ENCODE measurements at regions not wholly inside any gene's neighbourhood (a gene's known extent, or its start where the extent isn't known, plus 50 kb on each side); places are given as distances from the start of the nearest gene placed in this dataset.

DNA sequence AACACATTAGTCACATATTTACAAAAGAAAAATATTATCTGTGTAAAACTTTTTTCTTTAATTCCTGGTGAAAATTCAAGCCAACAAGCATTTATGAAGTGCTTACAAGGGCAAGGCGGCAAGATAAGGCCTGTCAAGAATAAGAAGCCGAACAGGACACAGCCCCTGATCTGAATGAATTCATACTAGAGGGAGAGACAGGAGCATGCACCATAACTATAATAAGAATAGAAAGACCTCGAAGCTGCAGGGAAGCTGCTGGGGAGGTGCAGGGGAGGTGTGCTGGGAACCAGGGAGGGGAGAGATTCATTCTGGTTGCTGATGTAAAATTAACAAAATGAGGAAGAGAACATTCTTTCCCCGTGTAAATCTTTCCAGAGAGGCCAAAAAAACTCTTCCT, 60.5 kb upstream of the TARDBP start:
- ATAC-seq: no peak
- no peak overlapping the region for H3K4me3 ChIP-seq
- RAD21 ChIA-PET (ENCODE audit: unreplicated experiment): no interaction called here
- in situ Hi-C loops (cut with MboI) (no loop called here), intact Hi-C loops (cut with micrococcal nuclease; ENCODE audit: unreplicated experiment) (no loop called here)
- peaks cover 5% of the 10 kb centered on the region for H3K9me3 ChIP-seq (replicated peaks; ENCODE audit: control insufficient read depth, insufficient read depth, low read length)
- no peaks in the 10 kb centered on the region; a peak in 2 of 4 replicates for H3K27me3 ChIP-seq (replicated peaks in 1 of 2; ENCODE audit: control insufficient read depth in 2 of 2, insufficient read depth in 2 of 2, low read length in 1 of 2)
- no peak overlapping the region for H2AFZ ChIP-seq (ENCODE audit: control insufficient read depth, low read depth, low read length)
- POLR2A ChIA-PET: no interaction called here
- no peaks in the 10 kb centered on the region for H4K20me1 ChIP-seq (ENCODE audit: control insufficient read depth, insufficient read depth)
- no peak overlapping the region for H3K27ac ChIP-seq (ENCODE audit: control insufficient read depth, insufficient read depth)
- DNase-seq (ENCODE audit: low read depth, low spot score): no peak
- no peaks in the 10 kb centered on the region for H3K36me3 ChIP-seq (ENCODE audit: control insufficient read depth in 2 of 2, insufficient read depth in 2 of 2, low read length in 1 of 2)
- SMC1A ChIA-PET (ENCODE audit: uncharacterized antibody, unreplicated experiment): no interaction called here
- H3K79me2 ChIP-seq (ENCODE audit: control insufficient read depth, insufficient read depth, low read length): no peaks in the 10 kb centered on the region
- no peak overlapping the region for H3K4me2 ChIP-seq (ENCODE audit: control insufficient read depth, insufficient read depth)
- TF ChIP-seq NFXL1 (IDR thresholded peaks at IDR 0.05; ENCODE audit: borderline replicate concordance): no peak
- TF ChIP-seq DPF2 (IDR thresholded peaks at IDR 0.05): no peak
- TF ChIP-seq KDM1A (IDR thresholded peaks at IDR 0.05; ENCODE audit: borderline replicate concordance): no peak
- BruUV-seq (replicated peaks): no TSS peak
- FAIRE-seq: no peak
- H3K9ac ChIP-seq (ENCODE audit: control insufficient read depth, insufficient read depth, low read length): no peak overlapping the region
- WGBS (ENCODE audit: insufficient coverage, insufficient replicate concordance, low lambda C conversion rate, missing lambda C conversion rate): 34% methylated on average over 4 of the region's 4 CpGs
- CTCF ChIA-PET: interaction anchor here (0.6 kb wide), 1 partner anchor 1115 kb away, joined by 4 read pairs; no protein-coding TSS in a partner anchor
- H3K4me1 ChIP-seq (ENCODE audit: control insufficient read depth, insufficient read depth, low read length): no peaks in the 10 kb centered on the region

DNA sequence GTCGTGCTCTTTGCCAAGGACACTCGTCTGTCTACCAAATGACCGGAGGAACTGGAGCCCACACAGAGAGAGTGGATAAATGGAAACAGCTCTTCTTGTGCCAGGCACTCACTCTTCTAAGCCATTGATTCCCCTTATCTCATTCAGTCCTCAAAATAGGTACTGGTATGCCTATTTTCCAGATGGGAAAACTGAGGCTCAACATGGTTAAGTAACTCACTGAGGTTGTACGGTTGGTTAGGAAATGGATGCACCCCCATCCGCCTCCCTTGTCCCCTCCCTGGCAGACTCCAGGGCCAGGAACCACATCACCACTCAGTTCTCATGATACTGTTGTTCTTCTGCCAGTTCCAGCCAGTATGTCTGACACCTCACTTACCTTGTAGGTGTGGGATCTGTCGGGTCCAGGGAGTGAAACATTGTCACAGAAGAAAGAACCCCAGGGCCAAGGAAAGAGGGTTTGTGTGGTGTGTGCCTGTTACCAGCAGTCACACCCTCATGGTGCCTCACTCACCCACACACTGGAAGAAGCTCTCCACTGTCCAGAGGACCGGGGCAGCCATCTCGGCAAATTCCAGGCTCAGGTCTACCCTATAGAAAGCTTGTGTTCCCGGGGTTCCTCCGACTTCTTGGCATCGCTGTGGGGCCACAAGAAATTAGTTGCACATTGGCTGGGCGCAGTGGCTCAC, 58.8 kb upstream of the TARDBP start:
- Histone ChIP-seq H3K27me3 (replicated peaks in 1 of 2; ENCODE audit: control insufficient read depth in 2 of 2, insufficient read depth in 2 of 2, low read length in 1 of 2) (no peaks in the 10 kb centered on the region; a peak in 2 of 4 replicates), H2AFZ (ENCODE audit: control insufficient read depth, low read depth, low read length) (no peak overlapping the region), H3K27ac (ENCODE audit: control insufficient read depth, insufficient read depth) (no peak overlapping the region), H3K79me2 (ENCODE audit: control insufficient read depth, insufficient read depth, low read length) (no peaks in the 10 kb centered on the region), H3K9me3 (replicated peaks; ENCODE audit: control insufficient read depth, insufficient read depth, low read length) (peaks cover 5% of the 10 kb centered on the region), H3K4me2 (ENCODE audit: control insufficient read depth, insufficient read depth) (no peak overlapping the region), H4K20me1 (ENCODE audit: control insufficient read depth, insufficient read depth) (no peaks in the 10 kb centered on the region), H3K36me3 (ENCODE audit: control insufficient read depth in 2 of 2, insufficient read depth in 2 of 2, low read length in 1 of 2) (no peaks in the 10 kb centered on the region), H3K9ac (ENCODE audit: control insufficient read depth, insufficient read depth, low read length) (no peak overlapping the region), H3K4me1 (ENCODE audit: control insufficient read depth, insufficient read depth, low read length) (no peaks in the 10 kb centered on the region), H3K4me3 (no peak overlapping the region)
- no TSS peak for BruUV-seq (replicated peaks)
- FAIRE-seq: no peak
- ChIA-PET CTCF (no interaction called here), POLR2A (interaction anchor here (0.9 kb wide), 2 partner anchors 9 to 14 kb away, joined by 3 read pairs; no protein-coding TSS in a partner anchor), RAD21 (ENCODE audit: unreplicated experiment) (no interaction called here), SMC1A (ENCODE audit: uncharacterized antibody, unreplicated experiment) (no interaction called here)
- in situ Hi-C loops (cut with MboI): no loop called here
- intact Hi-C loops (cut with micrococcal nuclease; ENCODE audit: unreplicated experiment): no loop called here
- no peak for DNase-seq (ENCODE audit: low read depth, low spot score)
- no peak for ATAC-seq
- 60% methylated on average over 12 of the region's 12 CpGs for WGBS (ENCODE audit: insufficient coverage, insufficient replicate concordance, low lambda C conversion rate, missing lambda C conversion rate)
- TF ChIP-seq ZSCAN29 (IDR thresholded peaks at IDR 0.05): no peak
- no peak for TF ChIP-seq EZH2 (IDR thresholded peaks at IDR 0.05; ENCODE audit: borderline replicate concordance, control insufficient read depth, low read depth, low read length)
- TF ChIP-seq, protein P1, sequence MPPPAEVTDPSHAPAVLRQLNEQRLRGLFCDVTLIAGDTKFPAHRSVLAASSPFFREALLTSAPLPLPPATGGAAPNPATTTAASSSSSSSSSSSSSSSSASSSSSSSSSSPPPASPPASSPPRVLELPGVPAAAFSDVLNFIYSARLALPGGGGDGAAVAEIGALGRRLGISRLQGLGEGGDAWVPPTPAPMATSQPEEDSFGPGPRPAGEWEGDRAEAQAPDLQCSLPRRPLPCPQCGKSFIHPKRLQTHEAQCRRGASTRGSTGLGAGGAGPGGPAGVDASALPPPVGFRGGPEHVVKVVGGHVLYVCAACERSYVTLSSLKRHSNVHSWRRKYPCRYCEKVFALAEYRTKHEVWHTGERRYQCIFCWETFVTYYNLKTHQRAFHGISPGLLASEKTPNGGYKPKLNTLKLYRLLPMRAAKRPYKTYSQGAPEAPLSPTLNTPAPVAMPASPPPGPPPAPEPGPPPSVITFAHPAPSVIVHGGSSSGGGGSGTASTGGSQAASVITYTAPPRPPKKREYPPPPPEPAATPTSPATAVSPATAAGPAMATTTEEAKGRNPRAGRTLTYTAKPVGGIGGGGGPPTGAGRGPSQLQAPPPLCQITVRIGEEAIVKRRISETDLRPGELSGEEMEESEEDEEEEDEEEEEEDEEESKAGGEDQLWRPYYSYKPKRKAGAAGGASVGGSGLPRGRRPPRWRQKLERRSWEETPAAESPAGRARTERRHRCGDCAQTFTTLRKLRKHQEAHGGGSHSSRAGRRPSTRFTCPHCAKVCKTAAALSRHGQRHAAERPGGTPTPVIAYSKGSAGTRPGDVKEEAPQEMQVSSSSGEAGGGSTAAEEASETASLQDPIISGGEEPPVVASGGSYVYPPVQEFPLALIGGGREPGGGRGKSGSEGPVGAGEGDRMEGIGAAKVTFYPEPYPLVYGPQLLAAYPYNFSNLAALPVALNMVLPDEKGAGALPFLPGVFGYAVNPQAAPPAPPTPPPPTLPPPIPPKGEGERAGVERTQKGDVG (CRISPR knock-in tag; IDR thresholded peaks at IDR 0.05): no peak
- TF ChIP-seq, protein P2, sequence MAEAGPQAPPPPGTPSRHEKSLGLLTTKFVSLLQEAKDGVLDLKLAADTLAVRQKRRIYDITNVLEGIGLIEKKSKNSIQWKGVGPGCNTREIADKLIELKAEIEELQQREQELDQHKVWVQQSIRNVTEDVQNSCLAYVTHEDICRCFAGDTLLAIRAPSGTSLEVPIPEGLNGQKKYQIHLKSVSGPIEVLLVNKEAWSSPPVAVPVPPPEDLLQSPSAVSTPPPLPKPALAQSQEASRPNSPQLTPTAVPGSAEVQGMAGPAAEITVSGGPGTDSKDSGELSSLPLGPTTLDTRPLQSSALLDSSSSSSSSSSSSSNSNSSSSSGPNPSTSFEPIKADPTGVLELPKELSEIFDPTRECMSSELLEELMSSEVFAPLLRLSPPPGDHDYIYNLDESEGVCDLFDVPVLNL (IDR thresholded peaks at IDR 0.05; ENCODE audit: low read depth, low read length): no peak
- no peak for TF ChIP-seq JUNB (IDR thresholded peaks at IDR 0.05)
- no peak for TF ChIP-seq JUND (IDR thresholded peaks at IDR 0.05; ENCODE audit: low read depth, low read length)
- TF ChIP-seq IKZF1 (conservative IDR thresholded peaks at IDR 0.05): no peak

Data from GM12878 (cell line).